GM19438 (cell line): ENCODE measurements at regions not wholly inside any gene's neighbourhood (a gene's known extent, or its start where the extent isn't known, plus 50 kb on each side); places are given as distances from the start of the nearest gene placed in this dataset.

Experiments used
- ATAC-seq: cut with Tn5 transposase; IDR thresholded peaks from one replicate; pipeline ENCODE4 v1.9.1; 2021; ENCODE audit warnings: low read depth; ENCODE audit not compliant: unreplicated experiment

DNA sequence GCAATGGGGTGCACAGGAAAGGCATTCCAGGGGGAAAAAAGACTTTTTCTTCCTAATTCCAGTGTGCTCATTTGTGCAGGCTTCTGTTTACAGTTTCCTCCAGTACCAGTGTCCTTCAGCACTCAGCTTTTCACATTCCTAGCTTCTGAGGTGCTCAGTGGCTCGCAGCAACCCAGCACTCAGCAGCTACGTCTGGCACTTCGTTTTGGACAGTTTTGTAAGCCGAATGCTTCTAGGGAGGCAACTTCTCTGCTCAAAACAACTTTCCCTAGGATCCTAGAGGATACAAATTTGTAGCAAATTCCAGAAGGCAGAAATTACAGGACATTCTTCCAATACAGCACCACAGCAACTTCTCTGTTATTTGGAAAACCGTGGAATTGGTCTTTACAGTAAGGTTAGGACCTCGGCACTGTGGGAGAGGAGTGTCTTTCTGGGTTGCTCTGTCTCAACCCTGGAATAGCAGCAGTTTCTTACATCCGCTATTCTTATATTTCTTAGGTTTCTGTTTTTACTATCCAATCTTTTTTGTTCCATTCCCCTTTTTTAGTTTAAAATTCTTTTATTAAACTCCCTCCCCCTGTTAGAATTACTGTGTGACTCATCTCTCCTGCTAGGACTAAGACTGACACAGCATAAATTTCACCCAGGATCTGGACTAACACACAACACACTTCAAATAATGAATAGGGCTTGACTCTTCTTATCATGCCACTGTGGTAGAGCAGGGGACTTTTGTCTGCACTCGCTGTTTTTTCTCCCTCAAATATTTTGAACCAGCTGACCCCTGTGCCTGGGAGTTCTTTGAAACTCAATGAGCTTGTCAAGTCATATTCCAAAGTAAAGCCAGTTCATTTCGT is 1314.7 kb downstream of the FSTL5 start:
- ATAC-seq, result no peak

- no peak for ATAC-seq
Measured at GRCh38 chr4:160864253-160864652, 1299.5 kb downstream of the FSTL5 start.

- ATAC-seq, result no peak
Measured at GRCh38 chr4:160869899-160870298, 1293.9 kb downstream of the FSTL5 start.

DNA sequence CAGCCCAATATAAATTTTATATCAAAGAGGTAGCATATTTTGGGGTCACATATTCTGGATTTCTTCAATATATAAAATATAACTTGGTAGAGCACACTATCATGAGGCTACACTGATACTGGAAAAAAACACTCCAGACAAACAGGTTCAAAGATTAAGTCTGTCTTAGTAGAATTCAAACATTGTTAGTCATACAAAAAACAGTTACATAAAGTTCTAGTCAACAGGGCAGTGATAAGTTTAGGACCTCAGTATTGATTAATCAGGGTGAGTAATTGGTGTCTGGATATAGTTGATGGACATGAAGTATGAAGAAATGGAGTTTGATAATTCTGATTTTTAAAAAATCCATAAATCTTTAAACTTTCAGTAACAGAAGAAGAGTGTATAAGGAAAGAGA is 1291.3 kb downstream of the FSTL5 start:
- ATAC-seq, result no peak

DNA sequence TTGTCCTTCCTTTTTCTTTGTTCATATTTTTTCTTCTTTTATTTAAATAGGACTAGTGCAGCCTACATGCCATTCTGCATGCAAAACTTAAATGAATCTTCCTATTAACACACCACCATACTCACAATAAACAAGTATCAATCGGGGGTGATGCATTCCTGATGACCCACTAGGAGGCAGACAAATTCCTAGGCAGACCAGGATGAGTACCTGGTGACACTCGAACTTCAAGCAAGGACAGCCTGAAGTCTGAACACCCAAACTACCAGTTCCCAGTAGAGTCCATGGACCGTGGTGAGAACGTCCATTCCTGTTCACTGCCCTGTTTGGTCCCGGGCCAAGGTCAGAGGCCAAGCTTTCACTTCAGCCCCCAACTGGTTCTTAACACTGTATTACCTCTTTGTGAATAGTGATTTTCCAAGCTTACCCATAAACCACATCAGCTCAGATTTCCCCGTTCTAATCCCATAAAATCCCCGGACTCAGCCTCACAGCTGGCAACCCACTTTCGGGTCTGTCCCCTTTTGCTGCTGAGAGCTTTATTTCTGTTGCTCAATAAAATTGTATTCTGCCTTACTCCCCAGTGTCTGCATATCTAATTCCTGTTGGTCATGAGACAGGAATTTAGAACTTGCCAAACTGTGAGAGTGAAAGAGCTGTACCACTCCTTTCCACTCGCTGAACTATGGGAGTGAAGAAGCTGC is 1286.6 kb downstream of the FSTL5 start:
- no peak for ATAC-seq

- ATAC-seq, result no peak
Measured at GRCh38 chr4:160880180-160880579, 1283.6 kb downstream of the FSTL5 start.

DNA sequence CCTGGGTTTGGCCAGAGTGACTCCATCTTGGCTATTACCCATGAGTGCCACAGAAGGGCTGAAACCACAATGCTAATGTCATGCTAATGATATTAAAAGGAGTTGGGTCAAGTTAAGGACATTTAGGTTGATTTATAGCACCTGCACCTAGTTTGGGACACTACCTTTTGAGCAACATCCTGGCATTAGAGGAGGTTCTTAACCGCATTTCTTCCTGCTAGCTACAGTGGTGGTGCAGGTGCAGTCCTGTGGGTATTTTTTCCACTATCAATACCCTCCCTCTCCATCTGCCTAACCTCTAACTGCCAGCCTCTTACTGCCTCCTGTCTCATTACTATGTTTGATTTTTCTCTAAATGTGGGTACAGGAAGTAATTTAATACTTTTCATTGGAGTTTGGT is 1276.1 kb downstream of the FSTL5 start:
- ATAC-seq, result no peak

- ATAC-seq, result no peak
Measured at GRCh38 chr4:160894128-160894527, 1269.7 kb downstream of the FSTL5 start.

- no peak for ATAC-seq
Measured at GRCh38 chr4:160894809-160895208, 1269.0 kb downstream of the FSTL5 start.

DNA sequence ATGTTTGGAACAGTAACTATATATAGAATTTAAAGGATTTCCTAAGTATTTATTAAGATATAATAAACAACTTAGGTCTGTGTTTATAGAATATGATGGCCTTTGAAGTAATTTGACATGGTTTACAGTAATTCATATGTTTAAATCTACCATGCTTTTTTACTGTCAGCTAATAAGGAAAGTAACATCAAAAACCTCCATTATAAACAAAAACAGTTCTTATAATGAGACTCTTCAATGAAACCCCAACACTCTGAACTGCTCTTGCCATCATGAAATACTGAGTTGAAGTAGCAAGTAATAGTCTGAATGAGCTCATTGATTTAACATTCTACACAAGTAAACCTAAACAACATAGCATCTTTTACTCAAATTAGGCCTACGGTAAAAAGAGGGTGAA is 1236.5 kb downstream of the FSTL5 start:
- no peak for ATAC-seq

GRCh38 chr4:160928482-160928881 is 1235.3 kb downstream of the FSTL5 start:
- ATAC-seq, result no peak

DNA sequence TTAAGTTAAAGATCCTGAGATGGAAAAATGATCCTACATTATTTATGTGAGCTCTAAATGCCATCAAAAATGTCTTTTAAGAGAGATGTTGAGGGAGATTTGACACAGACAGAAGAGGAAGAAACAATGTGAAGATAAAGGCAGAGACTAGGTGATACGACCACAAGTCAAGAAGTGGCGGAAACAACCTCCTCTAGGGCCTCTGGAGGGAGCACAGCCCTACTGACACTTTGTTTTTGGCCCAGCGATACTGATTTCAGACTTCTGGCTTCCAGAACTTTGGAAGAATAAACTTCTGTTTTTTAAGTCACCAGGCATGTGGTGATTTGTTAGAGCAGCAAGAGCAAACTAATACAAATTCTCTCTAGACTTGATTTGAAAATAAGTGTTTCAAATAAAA is 1216.1 kb downstream of the FSTL5 start:
- no peak for ATAC-seq

DNA sequence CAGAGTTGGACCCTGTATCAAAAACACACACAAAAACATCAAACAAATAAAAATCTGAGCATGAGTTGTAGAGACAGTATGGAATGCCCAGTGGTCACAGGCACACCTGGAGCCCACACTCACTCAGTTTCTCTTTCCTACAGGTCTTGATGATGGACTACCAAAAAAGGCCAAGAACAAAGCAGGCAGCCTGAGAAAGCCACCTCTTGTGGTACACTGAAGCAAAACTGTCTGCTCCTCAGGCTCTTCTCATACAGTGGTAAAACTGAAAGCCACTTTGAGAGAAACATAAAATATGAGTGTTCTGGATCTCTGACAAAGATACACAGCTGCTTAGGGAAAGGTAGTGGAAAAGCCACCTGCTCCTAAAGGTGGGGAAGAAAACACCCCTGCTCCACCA is 1206.9 kb downstream of the FSTL5 start:
- no peak for ATAC-seq

GRCh38 chr4:160969925-160970324 is 1193.9 kb downstream of the FSTL5 start:
- ATAC-seq, result no peak

DNA sequence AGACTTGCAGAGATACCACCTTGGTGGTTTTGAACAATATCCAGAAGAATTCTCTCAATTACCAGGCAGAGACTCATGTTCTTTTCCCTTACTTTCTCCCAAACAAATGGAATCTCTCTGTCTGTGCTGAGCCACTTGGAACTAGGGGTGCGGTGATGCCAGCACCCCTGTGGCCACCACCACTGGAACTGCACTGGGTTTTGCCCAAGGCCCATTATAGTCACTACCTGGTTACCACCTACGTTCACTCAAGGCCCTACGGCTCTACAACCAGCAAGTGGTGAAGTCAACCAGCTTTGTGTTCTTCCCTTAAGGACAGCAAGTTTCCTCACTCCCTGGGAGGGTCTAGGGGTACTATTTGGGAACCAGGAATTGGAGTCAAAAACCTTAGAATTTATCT is 1183.7 kb downstream of the FSTL5 start:
- ATAC-seq, result no peak

- no peak for ATAC-seq
Measured at GRCh38 chr4:160981083-160981482, 1182.7 kb downstream of the FSTL5 start.

DNA sequence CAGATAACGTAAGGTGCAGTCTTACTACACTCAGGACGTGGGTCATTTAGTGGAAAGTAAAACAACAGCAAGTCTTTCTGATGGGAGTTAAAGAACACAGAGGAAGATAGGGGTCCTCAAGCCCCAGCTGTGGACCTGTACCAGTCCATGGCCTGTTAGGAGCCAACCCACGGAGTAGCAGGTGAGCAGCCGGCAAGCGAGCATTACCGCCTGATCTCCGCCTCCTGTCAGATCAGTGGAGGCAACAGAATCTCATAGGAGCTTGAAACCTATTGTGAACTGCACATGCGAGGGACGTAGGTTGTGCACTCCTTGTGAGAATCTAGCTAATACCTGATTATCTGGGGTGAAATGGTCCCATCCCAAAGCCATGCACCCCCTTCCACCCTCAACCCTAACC is 1180.8 kb downstream of the FSTL5 start:
- ATAC-seq, result no peak

DNA sequence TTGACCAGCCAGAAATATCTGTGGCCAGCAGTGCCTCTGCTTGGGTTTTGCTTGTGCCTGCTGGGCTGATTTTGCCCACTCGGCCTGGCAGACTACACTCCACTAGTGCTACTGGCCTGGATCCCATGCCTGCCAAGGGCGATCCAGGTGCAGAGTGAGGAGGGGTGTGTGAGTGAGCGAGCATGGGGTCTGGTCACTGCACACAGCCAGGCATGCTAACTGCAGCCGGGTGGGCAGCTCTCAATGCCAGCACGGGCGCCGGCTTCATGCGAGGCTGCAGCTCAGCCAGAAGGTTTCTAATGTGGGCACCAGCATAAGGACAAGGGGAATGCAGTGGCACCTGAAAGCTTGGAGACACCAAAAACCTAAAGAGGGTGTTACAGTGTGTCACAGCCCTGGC is 1161.4 kb downstream of the FSTL5 start:
- no peak for ATAC-seq

DNA sequence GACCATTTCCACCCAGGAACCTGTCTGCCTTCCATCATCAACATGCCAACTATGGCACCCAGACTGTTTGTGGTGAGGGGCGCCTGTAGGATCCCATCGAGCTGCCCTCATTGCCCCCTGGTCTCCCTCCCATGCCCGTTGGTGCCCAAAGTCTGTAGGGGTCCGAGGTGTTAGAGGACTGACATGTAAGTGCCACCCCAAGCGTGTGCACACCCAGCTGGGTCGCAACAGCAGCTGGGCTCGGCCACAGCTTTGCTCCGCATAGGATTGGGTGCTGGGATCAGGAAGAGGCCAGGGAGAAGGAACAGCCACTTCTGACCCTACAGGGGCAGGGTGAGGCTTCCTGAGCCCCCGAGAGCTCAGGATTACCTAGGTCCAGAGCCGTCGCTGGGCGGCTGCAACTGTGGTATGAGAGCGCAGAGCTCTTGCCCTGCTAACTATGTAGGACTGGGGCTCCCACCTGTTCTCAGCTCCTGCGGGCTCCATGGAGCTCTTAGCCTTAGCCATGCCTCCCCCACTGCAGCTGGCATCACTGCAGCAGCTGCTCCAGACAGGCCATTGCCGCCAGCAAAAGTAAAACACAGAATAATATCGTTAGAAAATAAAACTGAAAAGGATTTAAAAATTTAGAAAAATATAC is 1160.3 kb downstream of the FSTL5 start:
- no peak for ATAC-seq

DNA sequence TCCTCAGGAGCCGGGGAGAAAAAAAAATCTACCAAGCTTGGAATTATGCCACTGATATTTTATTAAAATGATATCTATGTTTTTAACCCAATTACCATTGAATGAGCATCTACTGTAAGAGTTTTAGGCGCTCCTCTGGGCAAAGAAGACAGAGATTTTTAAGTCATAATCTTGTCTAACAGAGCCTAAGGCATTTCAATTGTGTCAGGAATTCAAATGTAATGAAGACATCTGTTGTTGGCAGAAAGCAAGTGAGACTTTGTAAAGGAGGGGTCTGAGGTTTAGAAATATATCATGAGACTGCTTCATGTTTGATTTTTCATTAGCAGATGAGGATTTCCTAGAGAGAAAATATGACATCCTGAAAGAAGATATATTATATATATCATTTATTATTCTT is 1158.1 kb downstream of the FSTL5 start:
- no peak for ATAC-seq

- no peak for ATAC-seq
Measured at GRCh38 chr4:161008527-161008926, 1155.3 kb downstream of the FSTL5 start.

- ATAC-seq, result no peak
Measured at GRCh38 chr4:161010227-161010626, 1153.6 kb downstream of the FSTL5 start.
